Activated naive CD4-positive, alpha-beta T cell treated with anti-CD3 and anti-CD28 coated beads, Interleukin-2, amount 50 U/mL, for 16 hours (primary cell): ENCODE measurements at regions not wholly inside any gene's neighbourhood (a gene's known extent, or its start where the extent isn't known, plus 50 kb on each side); places are given as distances from the start of the nearest gene placed in this dataset.

ENCODE experiments used
- DNase-seq: peaks from one replicate; pipeline ENCODE4 v3.0.0-alpha.2; 2020

- DNase-seq = no peak
Observed at GRCh38 chr12:67506739-67507138, 141.8 kb upstream of the DYRK2 start.

- DNase-seq = no peak
Observed at GRCh38 chr12:67508830-67509229, 139.7 kb upstream of the DYRK2 start.

- DNase-seq = no peak
Observed at GRCh38 chr12:67509666-67510386, 138.7 kb upstream of the DYRK2 start.

GRCh38 chr12:67512061-67512460 is 136.5 kb upstream of the DYRK2 start:
- DNase-seq = no peak

GRCh38 chr12:67514502-67514901 is 134.0 kb upstream of the DYRK2 start:
- no peak for DNase-seq

- no peak for DNase-seq
Observed at GRCh38 chr12:67515679-67516340, 132.7 kb upstream of the DYRK2 start.

- no peak for DNase-seq
Observed at GRCh38 chr12:67517181-67517887, 131.2 kb upstream of the DYRK2 start.

GRCh38 chr12:67519484-67520433 is 128.8 kb upstream of the DYRK2 start:
- no peak for DNase-seq

- no peak for DNase-seq
Observed at GRCh38 chr12:67520606-67521005, 127.9 kb upstream of the DYRK2 start.

- no peak for DNase-seq
Observed at GRCh38 chr12:67522222-67522621, 126.3 kb upstream of the DYRK2 start.

GRCh38 chr12:67523538-67523937 is 125.0 kb upstream of the DYRK2 start:
- DNase-seq = no peak

- DNase-seq = no peak
Observed at GRCh38 chr12:67524861-67525616, 123.5 kb upstream of the DYRK2 start.

GRCh38 chr12:67525617-67525884 is 123.0 kb upstream of the DYRK2 start:
- DNase-seq = no peak

- no peak for DNase-seq
Observed at GRCh38 chr12:67526129-67526528, 122.4 kb upstream of the DYRK2 start.

GRCh38 chr12:67531051-67531450 is 117.5 kb upstream of the DYRK2 start:
- no peak for DNase-seq

GRCh38 chr12:67531501-67531900 is 117.0 kb upstream of the DYRK2 start:
- no peak for DNase-seq

- no peak for DNase-seq
Observed at GRCh38 chr12:67533159-67533558, 115.4 kb upstream of the DYRK2 start.

GRCh38 chr12:67534046-67534445 is 114.5 kb upstream of the DYRK2 start:
- no peak for DNase-seq

- no peak for DNase-seq
Observed at GRCh38 chr12:67534681-67535080, 113.9 kb upstream of the DYRK2 start.

- no peak for DNase-seq
Observed at GRCh38 chr12:67535176-67535575, 113.4 kb upstream of the DYRK2 start.

GRCh38 chr12:67535971-67536370 is 112.6 kb upstream of the DYRK2 start:
- no peak for DNase-seq

GRCh38 chr12:67539329-67539728 is 109.2 kb upstream of the DYRK2 start:
- DNase-seq = no peak
